ENCODE measurements at regions not wholly inside any gene's neighbourhood (a gene's known extent, or its start where the extent isn't known, plus 50 kb on each side); places are given as distances from the start of the nearest gene placed in this dataset.

DNA sequence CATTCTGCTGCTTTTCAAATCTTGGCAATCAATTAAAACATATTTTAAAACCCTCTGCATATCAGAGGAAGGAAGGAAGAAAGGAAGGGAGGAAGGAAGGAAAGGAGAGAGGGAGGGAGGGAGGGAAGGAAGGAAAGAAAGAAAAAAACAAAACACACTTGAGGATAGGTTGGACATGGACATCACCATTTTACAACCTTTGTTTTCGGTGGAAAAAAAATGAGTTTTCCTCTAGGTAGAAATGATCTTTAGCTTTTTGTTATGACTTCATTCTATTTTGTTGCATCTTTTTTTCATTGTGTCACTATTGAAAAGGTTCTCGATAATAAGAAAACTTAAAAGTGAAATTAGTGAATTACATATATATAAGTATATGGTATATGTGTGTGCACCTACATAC lies 522.9 kb downstream of the NOVA1 start:
- Histone ChIP-seq H2AK5ac (ENCODE audit: low read depth, low read length) (no peak overlapping the region), H3K56ac (ENCODE audit: extremely low read depth, insufficient read depth, low read length) (no peak overlapping the region), H2BK5ac (ENCODE audit: low read depth, low read length, poor library complexity, severe bottlenecking) (no peak overlapping the region), H3K27ac (ENCODE audit: insufficient read depth, low read length) (no peak overlapping the region), H3K36me3 (ENCODE audit: control insufficient read depth, insufficient read depth, low read length) (no peaks in the 10 kb centered on the region), H3K4ac (ENCODE audit: low read depth, low read length) (no peak overlapping the region), H3K27me3 (ENCODE audit: control insufficient read depth, insufficient read depth, low read length) (no peaks in the 10 kb centered on the region), H2AFZ (replicated peaks; ENCODE audit: low read length, poor library complexity) (no peak overlapping the region), H4K5ac (ENCODE audit: low read depth, low read length) (no peak overlapping the region), H4K8ac (ENCODE audit: low read depth in 2 of 2, low read length in 2 of 2) (no peak overlapping the region), H3K4me3 (ENCODE audit: insufficient read depth, low read depth, low read length) (no peak overlapping the region), H3K23ac (ENCODE audit: low read depth, low read length) (no peak overlapping the region), H4K91ac (ENCODE audit: insufficient read depth, low read depth, low read length) (no peak overlapping the region), H2BK20ac (ENCODE audit: low read depth, low read length) (no peak overlapping the region), H3K9me3 (ENCODE audit: control insufficient read depth, insufficient read depth, low read length) (0 out of 2 replicates have a peak, but pooled peaks cover 2% of the 10 kb centered on the region), H3K9ac (ENCODE audit: low read depth, low read length) (no peak overlapping the region), H3K9me1 (ENCODE audit: insufficient read depth, low read length) (no peaks in the 10 kb centered on the region), H3K14ac (replicated peaks; ENCODE audit: low read depth, low read length) (no peak overlapping the region), H2BK15ac (ENCODE audit: low read depth, low read length) (no peak overlapping the region), H3K4me1 (ENCODE audit: control insufficient read depth, insufficient read depth, low read length) (no peaks in the 10 kb centered on the region), H2AK9ac (replicated peaks; ENCODE audit: low read depth, low read length, poor library complexity) (no peak overlapping the region), H2BK120ac (ENCODE audit: low read depth, low read length) (no peak overlapping the region), H3K18ac (ENCODE audit: low read depth, low read length) (no peak overlapping the region), H4K20me1 (ENCODE audit: insufficient read depth, low read length) (no peaks in the 10 kb centered on the region), H3K79me1 (ENCODE audit: low read depth in 1 of 2, low read length in 2 of 2) (no peaks in the 10 kb centered on the region), H3K4me2 (ENCODE audit: low read depth, low read length) (no peak overlapping the region)
- no TSS peak for BruUV-seq (replicated peaks)
- POLR2A ChIA-PET (ENCODE audit: unreplicated experiment) = no interaction called here
- ATAC-seq (ENCODE audit: low read depth) (no peak), DNase-seq (no peak)
- intact Hi-C loops (cut with micrococcal nuclease) (no loop called here), dilution Hi-C loops (cut with HindIII; ENCODE audit: low sequenced_read_pairs, unreplicated experiment) (no loop called here), in situ Hi-C loops (cut with MboI; ENCODE audit: low sequenced_read_pairs) (no loop called here)
- WGBS, 2 experiments (ENCODE audit: extremely low coverage in 2 of 2, insufficient read length in 1 of 2) = no CpG with 5 or more reads among the region's 2 CpGs
- TF ChIP-seq SMC3 (IDR thresholded peaks at IDR 0.05; ENCODE audit: low read depth, low read length) (no peak), MAZ (IDR thresholded peaks at IDR 0.05; ENCODE audit: borderline replicate concordance, low read depth, low read length) (no peak), CEBPB (IDR thresholded peaks at IDR 0.05; ENCODE audit: low read depth, low read length) (no peak), FOS (IDR thresholded peaks at IDR 0.05; ENCODE audit: low read depth, low read length) (no peak), CHD1 (IDR thresholded peaks at IDR 0.05; ENCODE audit: low read depth, low read length) (no peak), POLR2A (IDR thresholded peaks at IDR 0.05; ENCODE audit: low read depth, low read length) (no peak), RAD21 (IDR thresholded peaks at IDR 0.05; ENCODE audit: low read length) (no peak), MXI1 (IDR thresholded peaks at IDR 0.05; ENCODE audit: borderline replicate concordance, low read depth, low read length) (no peak), RCOR1 (IDR thresholded peaks at IDR 0.05; ENCODE audit: insufficient replicate concordance, low read length) (no peak), RFX5 (IDR thresholded peaks at IDR 0.05; ENCODE audit: low read depth, low read length) (no peak), USF2 (IDR thresholded peaks at IDR 0.05; ENCODE audit: low read depth, low read length) (no peak), BHLHE40 (IDR thresholded peaks at IDR 0.05; ENCODE audit: low read depth, low read length) (no peak)
- TF ChIP-seq, protein P1, sequence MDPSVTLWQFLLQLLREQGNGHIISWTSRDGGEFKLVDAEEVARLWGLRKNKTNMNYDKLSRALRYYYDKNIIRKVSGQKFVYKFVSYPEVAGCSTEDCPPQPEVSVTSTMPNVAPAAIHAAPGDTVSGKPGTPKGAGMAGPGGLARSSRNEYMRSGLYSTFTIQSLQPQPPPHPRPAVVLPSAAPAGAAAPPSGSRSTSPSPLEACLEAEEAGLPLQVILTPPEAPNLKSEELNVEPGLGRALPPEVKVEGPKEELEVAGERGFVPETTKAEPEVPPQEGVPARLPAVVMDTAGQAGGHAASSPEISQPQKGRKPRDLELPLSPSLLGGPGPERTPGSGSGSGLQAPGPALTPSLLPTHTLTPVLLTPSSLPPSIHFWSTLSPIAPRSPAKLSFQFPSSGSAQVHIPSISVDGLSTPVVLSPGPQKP (IDR thresholded peaks at IDR 0.05; ENCODE audit: borderline replicate concordance, low read depth, low read length) = no peak
- TF ChIP-seq, protein P2, sequence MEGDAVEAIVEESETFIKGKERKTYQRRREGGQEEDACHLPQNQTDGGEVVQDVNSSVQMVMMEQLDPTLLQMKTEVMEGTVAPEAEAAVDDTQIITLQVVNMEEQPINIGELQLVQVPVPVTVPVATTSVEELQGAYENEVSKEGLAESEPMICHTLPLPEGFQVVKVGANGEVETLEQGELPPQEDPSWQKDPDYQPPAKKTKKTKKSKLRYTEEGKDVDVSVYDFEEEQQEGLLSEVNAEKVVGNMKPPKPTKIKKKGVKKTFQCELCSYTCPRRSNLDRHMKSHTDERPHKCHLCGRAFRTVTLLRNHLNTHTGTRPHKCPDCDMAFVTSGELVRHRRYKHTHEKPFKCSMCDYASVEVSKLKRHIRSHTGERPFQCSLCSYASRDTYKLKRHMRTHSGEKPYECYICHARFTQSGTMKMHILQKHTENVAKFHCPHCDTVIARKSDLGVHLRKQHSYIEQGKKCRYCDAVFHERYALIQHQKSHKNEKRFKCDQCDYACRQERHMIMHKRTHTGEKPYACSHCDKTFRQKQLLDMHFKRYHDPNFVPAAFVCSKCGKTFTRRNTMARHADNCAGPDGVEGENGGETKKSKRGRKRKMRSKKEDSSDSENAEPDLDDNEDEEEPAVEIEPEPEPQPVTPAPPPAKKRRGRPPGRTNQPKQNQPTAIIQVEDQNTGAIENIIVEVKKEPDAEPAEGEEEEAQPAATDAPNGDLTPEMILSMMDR (conservative IDR thresholded peaks at IDR 0.05; ENCODE audit: low read depth, low read length) = no peak
- CTCF ChIA-PET = no interaction called here
